K562 (cell line): ENCODE measurements at regions not wholly inside any gene's neighbourhood (a gene's known extent, or its start where the extent isn't known, plus 50 kb on each side); places are given as distances from the start of the nearest gene placed in this dataset.

Source experiments
- CBFA2T3 ChIP-seq: fragments of 450-650 bp; IDR thresholded peaks from 2 replicates; pipeline ENCODE4 v1.6.1; 2017
- EGR1 ChIP-seq: fragments of 450-650 bp; conservative IDR thresholded peaks from 2 replicates; pipeline ENCODE4 v1.6.1; 2017; ENCODE audit warnings: mild to moderate bottlenecking
- KLF10 ChIP-seq: fragments of 250-450 bp; sonication (Bioruptor Pico); IDR thresholded peaks from 2 replicates; pipeline ENCODE4 v1.6.1; 2021; ENCODE audit warnings: matching md5 sums
- MAX ChIP-seq: sonication (generic); formaldehyde crosslinking; IDR thresholded peaks from 2 replicates; pipeline ENCODE4 v1.9.0; 2022; ENCODE audit warnings: mild to moderate bottlenecking, missing genetic modification reagents
- MGA ChIP-seq: fragments of 450-650 bp; IDR thresholded peaks from 2 replicates; pipeline ENCODE4 v1.6.1; 2016; ENCODE audit warnings: mild to moderate bottlenecking, moderate library complexity
- NFATC3 ChIP-seq: fragments of 450-650 bp; IDR thresholded peaks from 2 replicates; pipeline ENCODE4 v1.6.1; 2017; ENCODE audit warnings: mild to moderate bottlenecking
- RBM25 ChIP-seq: fragments of 200-400 bp; formaldehyde crosslinking; IDR thresholded peaks from 2 replicates; pipeline ENCODE4 v1.6.1; 2018; ENCODE audit warnings: low read length, low read depth, moderate library complexity; ENCODE audit not compliant: severe bottlenecking
- SIRT6 ChIP-seq: IDR thresholded peaks from one replicate; pipeline ENCODE4 v1.6.1; 2012; ENCODE audit warnings: low read depth, mild to moderate bottlenecking, control low read depth, inconsistent platforms, low read length, moderate library complexity
- SUPT5H ChIP-seq: fragments of 450-650 bp; IDR thresholded peaks from 2 replicates; pipeline ENCODE4 v1.6.1; 2016
- TBP ChIP-seq: optimal IDR thresholded peaks from 2 replicates; pipeline ENCODE3; 2011; ENCODE audit warnings: low read depth, low read length, improper control_type of control experiment
- YY1 ChIP-seq, 3 experiments: IDR thresholded peaks; 2 replicates each; pipeline ENCODE4 v1.6.1; 2011; ENCODE audit warnings: low read length in 2 of 3, mild to moderate bottlenecking in 2 of 3, moderate library complexity in 2 of 3, borderline replicate concordance in 1 of 3, control low read depth in 1 of 3, low read depth in 1 of 3; ENCODE audit not compliant: insufficient read depth in 3 of 3, insufficient replicate concordance in 2 of 3, control insufficient read depth in 1 of 3, insufficient read length in 1 of 3; ENCODE audit errors: extremely low read depth in 1 of 3

GRCh38 chr11:69394234-69394868 is 87.1 kb upstream of the LINC01488 start (continued):
- TF ChIP-seq YY1 (IDR thresholded peaks at IDR 0.05; ENCODE audit: borderline replicate concordance in 1 of 3, control insufficient read depth in 1 of 3, extremely low read depth in 1 of 3, insufficient read depth in 3 of 3, insufficient read length in 1 of 3, insufficient replicate concordance in 2 of 3, low read depth in 1 of 3, low read length in 2 of 3) (peak in 1 of 3 experiments; percentile 2), MAX (CRISPR knock-in tag) (no peak), TBP (no peak), RBM25 (peak; percentile 92), NFATC3 (no peak), MGA (no peak), EGR1 (peak; percentile 35; the same call in 1 of the 2 replicates), SUPT5H (no peak), SIRT6 (no peak), CBFA2T3 (no peak), KLF10 (CRISPR knock-in tag) (no peak)
